B cell (primary cell): ENCODE measurements at regions not wholly inside any gene's neighbourhood (a gene's known extent, or its start where the extent isn't known, plus 50 kb on each side); places are given as distances from the start of the nearest gene placed in this dataset.

Experiments used
- EZH2 ChIP-seq: IDR thresholded peaks from 2 replicates; pipeline ENCODE4 v1.6.1; 2012; ENCODE audit warnings: borderline replicate concordance, low read depth, mild to moderate bottlenecking, moderate library complexity, low read length; ENCODE audit not compliant: insufficient read depth, poor library complexity, severe bottlenecking
- TF ChIP-seq, protein P1 (sequence below): fragments of 200-600 bp; IDR thresholded peaks from one replicate; pipeline ENCODE4 v1.8.0; 2022; ENCODE audit warnings: antibody characterized with exemption, mild to moderate bottlenecking

DNA sequence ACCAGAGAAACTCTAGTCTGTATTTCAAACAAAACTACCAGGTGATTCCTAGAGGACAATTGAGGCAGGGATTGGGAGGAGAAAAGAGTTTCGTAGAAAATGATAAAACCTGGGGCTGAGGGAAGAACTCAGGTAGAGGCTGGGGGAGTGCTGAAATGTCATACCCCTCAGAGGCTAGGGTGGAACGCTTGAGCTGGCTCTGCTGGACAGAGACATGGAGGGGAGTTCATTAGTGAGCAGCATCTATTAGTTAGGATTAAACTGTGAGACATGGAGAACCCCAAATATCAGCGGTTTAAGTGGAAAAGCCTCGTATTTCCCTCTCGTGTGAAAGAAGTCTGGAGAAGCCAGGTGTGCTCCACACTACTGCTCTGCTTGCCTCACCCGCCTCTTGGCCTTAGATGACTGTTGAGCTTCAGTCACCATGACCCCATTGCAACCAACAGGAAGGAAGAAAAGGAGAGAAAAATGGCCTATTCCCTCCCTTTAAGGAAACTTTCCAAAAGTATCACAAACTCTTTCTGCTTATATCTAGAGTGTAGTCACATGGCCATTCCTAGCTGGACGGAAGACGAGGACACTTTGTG, 53.7 kb upstream of the ABCA1 start:
- TF ChIP-seq, protein P1, sequence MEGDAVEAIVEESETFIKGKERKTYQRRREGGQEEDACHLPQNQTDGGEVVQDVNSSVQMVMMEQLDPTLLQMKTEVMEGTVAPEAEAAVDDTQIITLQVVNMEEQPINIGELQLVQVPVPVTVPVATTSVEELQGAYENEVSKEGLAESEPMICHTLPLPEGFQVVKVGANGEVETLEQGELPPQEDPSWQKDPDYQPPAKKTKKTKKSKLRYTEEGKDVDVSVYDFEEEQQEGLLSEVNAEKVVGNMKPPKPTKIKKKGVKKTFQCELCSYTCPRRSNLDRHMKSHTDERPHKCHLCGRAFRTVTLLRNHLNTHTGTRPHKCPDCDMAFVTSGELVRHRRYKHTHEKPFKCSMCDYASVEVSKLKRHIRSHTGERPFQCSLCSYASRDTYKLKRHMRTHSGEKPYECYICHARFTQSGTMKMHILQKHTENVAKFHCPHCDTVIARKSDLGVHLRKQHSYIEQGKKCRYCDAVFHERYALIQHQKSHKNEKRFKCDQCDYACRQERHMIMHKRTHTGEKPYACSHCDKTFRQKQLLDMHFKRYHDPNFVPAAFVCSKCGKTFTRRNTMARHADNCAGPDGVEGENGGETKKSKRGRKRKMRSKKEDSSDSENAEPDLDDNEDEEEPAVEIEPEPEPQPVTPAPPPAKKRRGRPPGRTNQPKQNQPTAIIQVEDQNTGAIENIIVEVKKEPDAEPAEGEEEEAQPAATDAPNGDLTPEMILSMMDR, result no peak
- no peak for TF ChIP-seq EZH2
